Caco-2 (cell line): ENCODE measurements at regions not wholly inside any gene's neighbourhood (a gene's known extent, or its start where the extent isn't known, plus 50 kb on each side); places are given as distances from the start of the nearest gene placed in this dataset.

Source experiments
- BruUV-seq: library from RNA; stranded (reverse); fragments of 400-500 nt; replicated peaks from 2 replicates; lab custom pipeline; 2021; lab: Mats Ljungman, UMichigan
- CTCF ChIA-PET: fragments of 300-600 bp; sonication (Branson Sonifier 250); formaldehyde crosslinking; loops from one replicate; lab custom pipeline; 2022; ENCODE audit warnings: antibody characterized with exemption; lab: Charles Lee
- POLR2A ChIA-PET: fragments of 300-600 bp; sonication (Branson Sonifier 250); formaldehyde crosslinking; loops from one replicate; lab custom pipeline; 2022; ENCODE audit warnings: antibody characterized with exemption; lab: Charles Lee
- DNase-seq, 2 experiments: peaks; one replicate each; pipeline versions ENCODE4 v3.0.0 to v3.0.0-alpha.2; 2020 to 2022
- H3K27me3 ChIP-seq: replicated peaks from 2 replicates; pipeline ENCODE4 v1.6.0; 2011; ENCODE audit warnings: low read length; ENCODE audit not compliant: control insufficient read depth, insufficient read depth
- H3K36me3 ChIP-seq: 2 replicates; pipeline ENCODE4 v1.5.1; 2011; ENCODE audit warnings: low read length; ENCODE audit not compliant: control insufficient read depth, insufficient read depth
- H3K4me1 ChIP-seq: fragments of 250-450 bp; sonication (Bioruptor Pico); 2 replicates; pipeline ENCODE4 v1.5.1; 2020; ENCODE audit warnings: mild to moderate bottlenecking
- H3K4me3 ChIP-seq: 2 replicates; pipeline ENCODE4 v1.5.1; 2011; ENCODE audit warnings: low read depth, mild to moderate bottlenecking, control low read depth, low read length
- H3K9me3 ChIP-seq: fragments of 250-450 bp; sonication (Bioruptor Pico); 2 replicates; pipeline ENCODE4 v1.5.1; 2020; ENCODE audit warnings: mild to moderate bottlenecking, moderate library complexity
- H3K27ac Mint-ChIP-seq: one replicate; pipeline ENCODE4 v1.8.0; 2022; ENCODE audit warnings: mixed read lengths; ENCODE audit not compliant: unreplicated experiment
- H3K27me3 Mint-ChIP-seq: one replicate; pipeline ENCODE4 v1.8.0; 2022; ENCODE audit warnings: mixed read lengths; ENCODE audit not compliant: insufficient read depth, unreplicated experiment
- H3K36me3 Mint-ChIP-seq: one replicate; pipeline ENCODE4 v1.8.0; 2022; ENCODE audit warnings: mild to moderate bottlenecking, mixed read lengths; ENCODE audit not compliant: insufficient read depth, unreplicated experiment
- H3K4me1 Mint-ChIP-seq: one replicate; pipeline ENCODE4 v1.8.0; 2022; ENCODE audit warnings: low read depth, mixed read lengths; ENCODE audit not compliant: unreplicated experiment
- H3K4me3 Mint-ChIP-seq: one replicate; pipeline ENCODE4 v1.8.0; 2022; ENCODE audit warnings: mild to moderate bottlenecking, moderate library complexity, mixed read lengths; ENCODE audit not compliant: unreplicated experiment
- H3K9me3 Mint-ChIP-seq: one replicate; pipeline ENCODE4 v1.8.0; 2022; ENCODE audit warnings: mixed read lengths; ENCODE audit not compliant: unreplicated experiment
- CTCF ChIP-seq, 2 experiments: fragments of 200-600 bp in 1 of 2; IDR thresholded peaks; 1 replicate in 1 of 2; 2 replicates in 1 of 2; pipeline versions ENCODE4 v1.5.1 to v1.8.0; 2011 to 2022; ENCODE audit warnings: antibody characterized with exemption in 1 of 2, control low read depth in 1 of 2, inconsistent platforms in 1 of 2, low read depth in 1 of 2, low read length in 1 of 2, mild to moderate bottlenecking in 1 of 2, moderate library complexity in 1 of 2; ENCODE audit not compliant: insufficient read depth in 1 of 2, severe bottlenecking in 1 of 2, unreplicated experiment in 1 of 2
- intact Hi-C: fragments of 100-400 bp; cut with micrococcal nuclease; formaldehyde crosslinking; loops from one replicate; pipeline ENCODE4 v1.10.0; 2022; ENCODE audit not compliant: unreplicated experiment

GRCh38 chr7:12896316-12896715 lies 208.9 kb downstream of the ARL4A start:
- no peak for DNase-seq
- peaks cover 15% of the 10 kb centered on the region for H3K4me1 Mint-ChIP-seq
- no peaks in the 10 kb centered on the region for H3K36me3 Mint-ChIP-seq
- no peak overlapping the region for H3K4me3 Mint-ChIP-seq
- no peak overlapping the region for H3K4me3 ChIP-seq
- H3K36me3 ChIP-seq, result no peaks in the 10 kb centered on the region
- no peaks in the 10 kb centered on the region for H3K9me3 ChIP-seq
- TF ChIP-seq CTCF (IDR thresholded peaks at IDR 0.05; ENCODE audit: insufficient read depth in 1 of 2, low read depth in 1 of 2, low read length in 1 of 2, severe bottlenecking in 1 of 2, unreplicated experiment in 1 of 2), result no peak
- H3K9me3 Mint-ChIP-seq, result no peaks in the 10 kb centered on the region
- ChIA-PET CTCF (no interaction called here), POLR2A (no interaction called here)
- no peak overlapping the region for H3K27ac Mint-ChIP-seq
- no peaks in the 10 kb centered on the region for H3K27me3 ChIP-seq
- BruUV-seq, result no TSS peak
- H3K27me3 Mint-ChIP-seq, result no peaks in the 10 kb centered on the region
- H3K4me1 ChIP-seq, result peaks cover 17% of the 10 kb centered on the region
- intact Hi-C loops, result no loop called here

GRCh38 chr7:12898004-12898403 lies 210.6 kb downstream of the ARL4A start:
- DNase-seq, result no peak
- Histone ChIP-seq H3K4me3 (no peak overlapping the region), H3K36me3 (no peaks in the 10 kb centered on the region), H3K4me1 (peaks cover 17% of the 10 kb centered on the region), H3K9me3 (no peaks in the 10 kb centered on the region), H3K27me3 (no peaks in the 10 kb centered on the region)
- Mint-ChIP-seq H3K4me3 (no peak overlapping the region), H3K27me3 (no peaks in the 10 kb centered on the region), H3K27ac (no peak overlapping the region), H3K36me3 (no peaks in the 10 kb centered on the region), H3K4me1 (peaks cover 20% of the 10 kb centered on the region), H3K9me3 (no peaks in the 10 kb centered on the region)
- BruUV-seq, result no TSS peak
- ChIA-PET POLR2A (no interaction called here), CTCF (interaction anchor here (0.6 kb wide), 1 partner anchor 211 kb away, joined by 3 read pairs; no protein-coding TSS in a partner anchor)
- no peak for TF ChIP-seq CTCF (IDR thresholded peaks at IDR 0.05; ENCODE audit: insufficient read depth in 1 of 2, low read depth in 1 of 2, low read length in 1 of 2, severe bottlenecking in 1 of 2, unreplicated experiment in 1 of 2)
- intact Hi-C loops, result loop anchor here (1.0 to 2.0 kb wide), 2 partner anchors 97 to 119 kb away; no protein-coding TSS in a partner anchor

GRCh38 chr7:12898620-12899019 lies 211.2 kb downstream of the ARL4A start:
- Mint-ChIP-seq H3K4me3 (peak overlapping the region; percentile 52), H3K27ac (peak overlapping the region; percentile 11), H3K9me3 (no peaks in the 10 kb centered on the region), H3K4me1 (peaks cover 20% of the 10 kb centered on the region), H3K27me3 (no peaks in the 10 kb centered on the region), H3K36me3 (no peaks in the 10 kb centered on the region)
- H3K4me1 ChIP-seq, result peaks cover 17% of the 10 kb centered on the region
- intact Hi-C loops, result loop anchor here (1.0 to 2.0 kb wide), 2 partner anchors 98 to 119 kb away; no protein-coding TSS in a partner anchor
- no peaks in the 10 kb centered on the region for H3K36me3 ChIP-seq
- no peaks in the 10 kb centered on the region for H3K9me3 ChIP-seq
- POLR2A ChIA-PET, result interaction anchor here (0.5 kb wide), 1 partner anchor 252 kb away, joined by 3 read pairs; no protein-coding TSS in a partner anchor
- TF ChIP-seq CTCF (IDR thresholded peaks at IDR 0.05; ENCODE audit: insufficient read depth in 1 of 2, low read depth in 1 of 2, low read length in 1 of 2, severe bottlenecking in 1 of 2, unreplicated experiment in 1 of 2), result no peak
- peak; percentile 29 to 46 for DNase-seq
- no peaks in the 10 kb centered on the region for H3K27me3 ChIP-seq
- BruUV-seq, result no TSS peak
- CTCF ChIA-PET, result interaction anchor here (0.6 kb wide), 1 partner anchor 212 kb away, joined by 3 read pairs; no protein-coding TSS in a partner anchor
- H3K4me3 ChIP-seq, result no peak overlapping the region
